ENCODE measurements at regions not wholly inside any gene's neighbourhood (a gene's known extent, or its start where the extent isn't known, plus 50 kb on each side); places are given as distances from the start of the nearest gene placed in this dataset.

DNA sequence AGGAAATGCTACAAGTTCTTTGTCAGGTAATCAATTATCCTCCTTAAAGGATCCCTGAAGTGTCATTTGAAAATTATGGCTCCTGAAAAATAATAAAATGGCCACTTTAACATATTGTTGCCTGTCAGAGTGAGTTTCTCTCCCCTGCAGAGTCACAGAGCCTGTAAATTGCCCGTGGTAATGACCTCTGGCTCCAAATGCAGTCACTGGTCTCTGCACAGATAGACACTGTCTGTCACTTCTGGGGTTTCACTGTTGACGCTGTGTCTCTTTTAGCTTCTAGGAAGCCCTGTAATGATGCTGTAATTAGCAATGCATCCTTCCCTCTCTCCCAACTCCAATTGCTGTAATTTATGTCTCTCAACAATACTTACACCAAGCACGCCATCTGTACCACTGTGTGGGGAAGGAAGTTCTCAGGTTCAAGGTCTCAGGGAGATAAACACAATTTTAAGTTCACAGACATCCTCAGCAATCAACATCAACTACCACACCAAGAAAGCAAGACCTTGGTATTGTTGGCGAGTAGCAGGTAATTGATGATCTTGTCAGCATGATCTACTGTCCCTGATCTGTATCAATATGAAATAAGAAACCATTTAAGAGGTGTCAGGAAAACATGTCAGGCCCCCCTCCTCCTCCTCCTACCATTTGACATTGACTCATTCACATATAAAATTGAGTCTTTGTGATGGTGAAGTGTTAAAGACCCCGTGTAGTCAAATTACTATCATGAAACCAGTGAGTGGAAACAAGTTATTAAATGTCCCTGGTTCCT lies 91.2 kb upstream of the SULF2 start:
- DNase-seq (ENCODE audit: low spot score) = no peak
- in situ Hi-C loops (cut with MboI; ENCODE audit: low pct_unique_long_range_greater_than_20kb, low sequenced_read_pairs, unreplicated experiment) = no loop called here
- TF ChIP-seq, protein P1, sequence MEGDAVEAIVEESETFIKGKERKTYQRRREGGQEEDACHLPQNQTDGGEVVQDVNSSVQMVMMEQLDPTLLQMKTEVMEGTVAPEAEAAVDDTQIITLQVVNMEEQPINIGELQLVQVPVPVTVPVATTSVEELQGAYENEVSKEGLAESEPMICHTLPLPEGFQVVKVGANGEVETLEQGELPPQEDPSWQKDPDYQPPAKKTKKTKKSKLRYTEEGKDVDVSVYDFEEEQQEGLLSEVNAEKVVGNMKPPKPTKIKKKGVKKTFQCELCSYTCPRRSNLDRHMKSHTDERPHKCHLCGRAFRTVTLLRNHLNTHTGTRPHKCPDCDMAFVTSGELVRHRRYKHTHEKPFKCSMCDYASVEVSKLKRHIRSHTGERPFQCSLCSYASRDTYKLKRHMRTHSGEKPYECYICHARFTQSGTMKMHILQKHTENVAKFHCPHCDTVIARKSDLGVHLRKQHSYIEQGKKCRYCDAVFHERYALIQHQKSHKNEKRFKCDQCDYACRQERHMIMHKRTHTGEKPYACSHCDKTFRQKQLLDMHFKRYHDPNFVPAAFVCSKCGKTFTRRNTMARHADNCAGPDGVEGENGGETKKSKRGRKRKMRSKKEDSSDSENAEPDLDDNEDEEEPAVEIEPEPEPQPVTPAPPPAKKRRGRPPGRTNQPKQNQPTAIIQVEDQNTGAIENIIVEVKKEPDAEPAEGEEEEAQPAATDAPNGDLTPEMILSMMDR (IDR thresholded peaks at IDR 0.05; ENCODE audit: extremely low read depth, insufficient read depth, missing control alignments) = no peak

- TF ChIP-seq, protein P1 (IDR thresholded peaks at IDR 0.05; ENCODE audit: extremely low read depth, insufficient read depth, missing control alignments) = no peak
- DNase-seq (ENCODE audit: low spot score) = no peak
- in situ Hi-C loops (cut with MboI; ENCODE audit: low pct_unique_long_range_greater_than_20kb, low sequenced_read_pairs, unreplicated experiment) = no loop called here
Measured at GRCh38 chr20:47875297-47876025, 90.2 kb upstream of the SULF2 start.

- no peak for DNase-seq (ENCODE audit: low spot score)
- in situ Hi-C loops (cut with MboI; ENCODE audit: low pct_unique_long_range_greater_than_20kb, low sequenced_read_pairs, unreplicated experiment) = no loop called here
- TF ChIP-seq, protein P1 (IDR thresholded peaks at IDR 0.05; ENCODE audit: extremely low read depth, insufficient read depth, missing control alignments) = no peak
Measured at GRCh38 chr20:47872341-47872740, 87.1 kb upstream of the SULF2 start.

DNA sequence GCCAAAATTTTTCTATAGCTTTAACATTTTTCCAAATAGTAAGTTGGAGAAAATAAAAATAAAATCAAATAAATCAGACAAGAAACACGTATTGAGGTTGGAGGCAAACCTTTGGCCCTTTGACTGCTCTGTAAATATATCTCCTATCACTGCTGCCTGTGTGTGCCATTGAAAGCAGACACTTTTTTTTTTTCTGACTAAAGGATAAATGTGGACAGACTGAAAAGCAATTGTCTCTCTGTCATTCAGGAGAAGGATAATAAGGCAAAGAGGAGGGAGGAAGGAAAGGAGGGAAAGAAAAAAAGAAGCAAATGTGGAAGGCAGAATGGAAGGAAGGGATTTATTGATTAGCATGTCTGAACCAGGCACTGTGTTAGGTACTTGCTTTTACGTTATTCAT lies 85.2 kb upstream of the SULF2 start:
- no peak for DNase-seq (ENCODE audit: low spot score)
- TF ChIP-seq, protein P1 (IDR thresholded peaks at IDR 0.05; ENCODE audit: extremely low read depth, insufficient read depth, missing control alignments) = no peak
- in situ Hi-C loops (cut with MboI; ENCODE audit: low pct_unique_long_range_greater_than_20kb, low sequenced_read_pairs, unreplicated experiment) = no loop called here

DNA sequence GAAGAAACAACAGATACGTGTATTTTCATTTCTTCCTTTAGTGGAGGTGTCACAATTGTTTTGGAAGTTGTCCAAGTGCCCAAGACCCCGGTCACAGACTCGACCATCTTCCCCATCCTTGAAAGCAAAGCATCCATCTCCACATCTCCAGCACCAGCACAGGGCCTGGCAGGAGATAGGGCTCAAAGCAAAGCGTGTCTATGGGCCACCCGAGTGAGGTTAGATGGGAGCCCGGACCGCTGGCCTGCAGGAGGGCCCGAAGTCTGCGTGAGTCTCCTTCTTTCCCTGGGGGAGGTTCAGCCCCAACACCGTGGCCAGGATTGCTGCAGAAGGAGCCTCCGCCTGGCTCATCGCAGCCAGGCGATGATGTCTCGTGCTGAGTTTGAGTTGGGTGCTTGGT lies 83.5 kb upstream of the SULF2 start:
- in situ Hi-C loops (cut with MboI; ENCODE audit: low pct_unique_long_range_greater_than_20kb, low sequenced_read_pairs, unreplicated experiment) = no loop called here
- no peak for DNase-seq (ENCODE audit: low spot score)
- TF ChIP-seq, protein P1 (IDR thresholded peaks at IDR 0.05; ENCODE audit: extremely low read depth, insufficient read depth, missing control alignments) = no peak

DNA sequence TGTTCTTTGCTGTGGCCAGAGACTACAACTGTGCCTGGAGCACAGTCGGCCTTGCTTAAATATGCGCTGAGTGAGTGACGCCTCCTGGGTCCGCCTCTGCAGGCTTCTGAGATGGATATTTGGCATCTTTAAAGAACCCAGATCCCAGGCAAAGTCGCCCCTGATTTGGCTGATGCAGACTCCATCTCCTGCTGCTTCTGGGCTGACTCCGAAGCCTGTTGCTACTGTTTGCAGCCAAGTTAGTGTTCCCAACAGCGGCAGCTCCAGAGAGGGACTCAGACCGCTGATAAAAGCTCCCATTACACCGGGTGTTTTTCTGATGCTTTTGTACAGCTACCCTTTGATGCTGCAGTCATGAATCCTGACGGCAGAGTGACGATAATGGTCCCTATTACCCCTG lies 83.0 kb upstream of the SULF2 start:
- TF ChIP-seq, protein P1 (IDR thresholded peaks at IDR 0.05; ENCODE audit: extremely low read depth, insufficient read depth, missing control alignments) = no peak
- in situ Hi-C loops (cut with MboI; ENCODE audit: low pct_unique_long_range_greater_than_20kb, low sequenced_read_pairs, unreplicated experiment) = no loop called here
- DNase-seq (ENCODE audit: low spot score) = no peak
